HG02610 (cell line): ENCODE measurements at regions not wholly inside any gene's neighbourhood (a gene's known extent, or its start where the extent isn't known, plus 50 kb on each side); places are given as distances from the start of the nearest gene placed in this dataset.

Experiments
- ATAC-seq: cut with Tn5 transposase; IDR thresholded peaks from one replicate; pipeline ENCODE4 v1.9.1; 2021; ENCODE audit warnings: mild to moderate bottlenecking, moderate library complexity; ENCODE audit not compliant: unreplicated experiment

GRCh38 chr12:24561882-24562770 lies 386.8 kb downstream of the BCAT1 start:
- no peak for ATAC-seq

GRCh38 chr12:24561411-24561871 lies 387.5 kb downstream of the BCAT1 start:
- no peak for ATAC-seq

- ATAC-seq = no peak
Observed at GRCh38 chr12:24560831-24561271, 388.1 kb downstream of the BCAT1 start.

GRCh38 chr12:24560192-24560775 lies 388.6 kb downstream of the BCAT1 start:
- no peak for ATAC-seq

DNA sequence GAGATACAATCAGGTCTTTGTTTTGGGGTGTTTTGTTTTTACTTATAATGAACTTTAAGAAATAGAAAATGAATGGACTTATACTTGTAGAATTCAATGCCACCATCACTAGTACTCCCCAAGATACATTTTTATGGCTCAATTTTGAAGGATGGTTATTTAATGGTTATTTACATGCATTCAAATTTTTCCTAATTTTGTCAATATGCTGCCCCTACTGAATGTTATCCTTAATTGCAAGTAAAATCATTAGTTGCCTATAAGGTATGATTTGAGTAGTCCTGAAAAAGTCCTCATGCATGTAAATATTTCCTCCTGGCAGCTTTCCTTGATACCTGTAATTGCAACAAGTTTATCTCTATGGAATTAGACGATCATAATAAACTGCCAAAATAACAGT lies 391.2 kb downstream of the BCAT1 start:
- no peak for ATAC-seq

- ATAC-seq = no peak
Observed at GRCh38 chr12:24555730-24556129, 393.2 kb downstream of the BCAT1 start.

DNA sequence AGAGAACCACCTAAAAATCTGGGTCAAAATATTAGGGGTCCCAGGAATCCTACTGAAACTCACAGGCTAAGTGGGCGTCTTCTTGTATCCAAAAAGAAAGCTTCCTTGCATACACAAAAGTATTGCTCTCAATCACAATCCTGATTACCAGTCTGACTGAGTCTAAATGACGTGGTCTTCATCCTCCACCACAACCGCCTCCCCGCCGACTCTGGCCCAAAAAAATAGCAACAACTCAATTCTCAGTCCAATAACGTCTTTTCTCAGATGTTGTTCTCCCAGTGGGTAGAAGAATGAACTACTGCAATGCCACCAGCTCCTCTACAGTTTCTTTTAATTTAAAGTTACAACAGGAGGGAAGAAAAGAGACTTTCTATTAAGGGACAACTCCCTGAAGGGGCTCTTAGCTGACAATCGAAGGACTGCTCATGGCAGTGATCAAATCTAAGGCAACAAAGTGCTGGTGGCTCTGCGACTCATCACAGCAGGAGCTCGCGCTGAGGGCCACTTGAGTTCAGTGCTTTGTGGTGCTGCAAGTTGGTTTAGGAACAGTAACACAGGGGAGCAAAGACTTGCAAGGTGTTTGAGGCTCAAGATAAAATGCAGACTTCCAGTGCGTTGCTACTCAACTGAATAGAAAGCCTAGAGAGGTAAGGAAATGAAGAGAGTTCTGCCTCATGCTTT lies 394.1 kb downstream of the BCAT1 start:
- no peak for ATAC-seq

- no peak for ATAC-seq
Observed at GRCh38 chr12:24553259-24553658, 395.6 kb downstream of the BCAT1 start.

DNA sequence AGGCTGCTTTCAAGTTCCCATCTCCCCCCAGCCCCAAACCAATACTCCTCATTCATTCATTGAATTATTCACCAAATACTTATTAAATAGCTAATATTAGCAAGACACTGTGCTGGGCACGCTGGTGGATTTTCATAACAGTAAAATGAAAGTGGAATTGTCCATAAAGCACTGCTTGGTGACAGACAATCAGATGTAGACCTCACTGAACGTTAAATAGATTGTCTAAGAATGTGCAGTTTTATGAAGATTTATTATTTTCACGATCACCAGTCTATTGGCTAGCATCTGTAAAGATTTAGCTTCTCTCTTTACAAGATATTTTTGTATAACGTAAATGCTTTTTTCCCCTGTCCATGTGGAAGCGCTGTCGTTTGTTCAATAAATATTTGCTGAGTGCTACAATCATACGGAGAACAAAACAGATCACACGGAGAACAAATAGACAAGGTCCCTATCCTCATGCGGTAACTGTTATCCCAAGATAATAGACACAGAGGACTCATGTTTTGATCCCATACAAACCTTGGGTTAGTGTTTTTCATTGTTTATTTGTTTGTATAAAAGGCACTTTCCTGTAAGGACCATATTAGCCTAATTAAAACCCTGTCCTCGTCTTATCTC lies 397.6 kb downstream of the BCAT1 start:
- no peak for ATAC-seq

DNA sequence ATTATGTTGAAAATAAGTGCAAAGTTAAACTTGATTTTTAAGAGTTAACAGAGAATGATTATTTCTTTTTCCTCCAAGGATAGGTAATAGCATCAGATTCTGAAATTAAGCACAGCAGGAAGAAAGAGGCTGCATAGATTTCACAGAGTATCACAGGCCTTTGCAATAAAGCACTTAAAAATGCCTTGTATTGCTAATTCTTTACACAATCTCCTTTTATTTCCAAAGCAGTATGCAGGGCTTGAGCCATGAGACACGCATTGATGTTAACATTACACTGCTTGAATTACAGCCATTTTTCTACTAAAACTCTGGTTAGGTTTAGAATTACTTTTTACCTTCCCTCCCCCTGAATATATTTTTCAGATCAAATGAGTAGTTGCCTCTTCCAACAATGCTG lies 398.3 kb downstream of the BCAT1 start:
- no peak for ATAC-seq

DNA sequence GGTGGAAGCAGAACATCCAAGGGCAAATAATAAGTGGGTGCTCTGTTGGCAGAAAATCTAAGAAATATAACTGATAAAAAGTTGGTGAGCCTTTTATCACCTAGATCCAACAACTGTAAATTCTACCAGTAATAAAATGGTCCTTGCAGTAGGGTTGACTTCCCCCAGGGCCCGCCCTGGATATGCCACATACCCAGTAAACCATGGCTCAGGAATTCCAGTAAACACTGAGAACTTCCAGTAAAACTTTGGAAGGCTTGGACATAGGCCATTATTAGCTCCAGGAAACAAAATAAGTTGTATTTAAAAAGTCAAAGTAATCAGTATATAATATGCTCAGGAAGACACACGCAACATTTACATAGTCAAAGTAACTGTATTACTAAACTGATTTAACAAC lies 402.2 kb downstream of the BCAT1 start:
- no peak for ATAC-seq

- no peak for ATAC-seq
Observed at GRCh38 chr12:24546084-24546483, 402.8 kb downstream of the BCAT1 start.

- no peak for ATAC-seq
Observed at GRCh38 chr12:24544368-24544767, 404.5 kb downstream of the BCAT1 start.

DNA sequence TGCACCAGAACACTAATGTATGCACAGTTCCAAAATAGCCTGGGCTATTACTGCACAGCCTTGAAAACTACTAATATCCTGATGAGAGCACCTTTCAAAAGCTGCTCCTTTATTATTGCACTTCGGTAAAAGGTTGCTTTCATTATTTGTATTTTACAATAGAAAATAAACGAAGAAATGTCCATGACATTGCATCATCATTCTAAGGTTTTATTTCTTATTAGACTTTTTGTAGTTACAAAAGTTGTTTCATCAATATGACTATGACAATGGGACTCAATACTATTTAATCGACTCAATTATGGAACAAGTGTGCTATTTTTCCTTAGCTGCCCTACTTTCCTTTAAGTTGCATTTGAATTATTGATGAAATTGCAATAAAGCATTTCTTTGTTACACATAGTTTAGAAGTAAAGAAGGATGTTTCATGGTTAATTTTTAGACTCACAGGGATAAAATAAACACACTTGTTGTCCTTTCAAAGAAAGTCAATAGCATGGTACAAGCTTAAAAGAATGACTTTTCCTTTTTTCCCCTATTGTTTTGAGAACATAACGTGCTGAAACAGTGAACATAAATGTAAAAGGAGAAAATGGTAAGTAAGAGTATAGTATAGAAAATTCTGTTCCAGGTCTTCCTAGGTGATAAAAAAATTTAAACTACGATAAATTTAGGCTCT lies 407.6 kb downstream of the BCAT1 start:
- no peak for ATAC-seq

DNA sequence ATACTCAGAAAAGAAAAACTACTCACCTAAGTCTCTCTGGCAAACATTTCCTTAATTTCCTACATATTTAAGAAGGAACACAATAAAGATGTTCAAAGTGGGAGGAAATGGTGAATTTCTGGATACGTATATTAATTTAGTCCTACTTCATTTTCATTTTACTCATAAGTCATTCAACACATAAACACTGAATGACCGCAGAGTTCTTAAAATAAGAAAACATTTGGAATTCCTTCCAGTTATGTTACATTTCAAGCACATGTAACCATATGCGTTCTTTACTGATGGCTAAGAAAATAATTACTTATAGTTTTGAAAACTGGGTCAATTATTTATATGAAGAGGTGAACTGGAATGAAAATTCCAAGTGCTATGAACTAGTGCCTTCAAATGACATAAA lies 409.3 kb downstream of the BCAT1 start:
- ATAC-seq = no peak

DNA sequence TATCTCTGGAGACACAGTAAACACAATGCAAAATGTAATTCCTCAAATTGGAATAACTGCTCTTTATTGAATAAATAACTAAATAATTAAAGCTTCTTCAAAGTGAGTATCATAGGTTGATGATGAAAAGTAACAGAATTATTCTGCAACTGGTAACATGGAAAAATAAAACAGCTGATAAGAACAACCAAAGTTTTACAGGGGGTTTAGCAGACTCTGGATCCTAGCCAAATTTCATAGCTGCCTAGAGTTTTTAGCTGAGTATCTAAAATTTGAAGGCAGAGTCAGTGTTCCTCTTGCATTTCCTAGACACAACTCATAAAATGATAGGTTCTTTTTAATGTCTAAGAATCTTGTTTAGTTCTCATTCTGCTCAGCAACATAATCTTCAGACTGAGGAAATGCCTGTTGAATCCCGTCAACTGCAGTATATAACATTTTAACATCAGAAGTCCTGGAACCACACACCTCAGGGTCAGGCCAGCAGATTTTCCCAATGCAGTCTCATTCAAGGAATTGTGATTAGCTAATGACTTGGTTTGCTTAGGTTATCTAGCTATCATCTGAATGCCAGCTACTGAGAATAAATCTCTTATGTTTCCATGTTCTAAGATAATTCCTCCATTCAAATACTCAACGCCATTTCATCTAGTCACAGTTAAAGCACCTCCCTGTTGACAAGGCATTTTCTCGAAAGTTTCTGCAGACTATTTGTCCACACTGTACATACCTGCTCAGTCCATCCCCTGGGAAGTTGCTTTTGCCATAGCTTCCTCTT lies 411.6 kb downstream of the BCAT1 start:
- ATAC-seq = no peak

DNA sequence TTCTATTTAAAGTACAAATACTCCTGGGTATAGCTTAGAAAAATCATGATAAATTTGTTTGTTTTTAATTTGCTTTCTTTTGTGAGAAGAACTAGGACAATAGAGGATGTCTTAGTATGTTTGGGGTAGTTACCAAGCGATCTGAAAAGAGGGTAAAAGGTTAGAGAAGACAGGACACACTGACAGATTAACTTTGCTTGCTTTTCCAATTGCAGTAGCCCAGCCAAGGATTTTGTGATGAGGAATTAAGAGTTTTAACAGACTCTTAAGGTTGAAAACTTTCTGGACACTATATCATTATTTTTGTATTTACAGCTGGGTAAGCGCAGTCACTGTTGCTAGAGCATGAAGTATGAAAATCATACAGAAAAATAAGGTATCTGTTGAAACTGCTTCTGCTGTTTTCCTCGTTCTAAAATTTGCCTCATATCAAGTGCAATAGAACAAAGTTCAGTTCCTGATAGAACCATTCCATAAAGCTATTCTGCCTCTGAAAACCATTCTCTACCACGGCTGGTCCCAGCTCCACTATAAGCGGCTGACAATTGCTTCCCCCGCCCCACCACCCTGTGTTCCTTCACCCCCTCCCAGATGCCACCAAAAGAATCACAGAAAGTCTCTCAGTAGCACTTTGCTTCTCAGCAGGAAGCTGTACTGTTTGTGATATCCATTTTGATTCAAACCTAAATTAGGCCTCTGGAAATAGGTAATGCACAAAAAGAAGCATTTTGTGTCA lies 413.4 kb downstream of the BCAT1 start:
- ATAC-seq = no peak

DNA sequence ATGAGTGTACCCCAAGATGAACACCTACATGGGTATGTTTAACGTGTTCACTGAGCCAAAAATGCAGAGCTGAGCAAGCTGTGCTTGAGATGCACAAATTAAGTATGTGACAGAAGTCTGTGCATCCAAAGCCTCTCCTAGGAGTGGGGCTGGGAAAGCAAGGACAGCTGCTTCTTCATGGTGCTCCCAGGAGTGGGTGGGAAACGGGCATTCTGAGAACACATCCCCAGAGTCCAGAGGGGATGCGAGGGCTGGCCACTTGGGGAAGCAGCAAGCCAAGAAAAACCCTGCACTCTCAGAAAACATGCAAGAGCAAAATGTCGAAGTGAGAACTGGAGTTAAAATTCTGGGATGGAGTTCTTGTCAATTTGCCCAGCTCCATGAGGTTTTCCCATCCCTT lies 414.3 kb downstream of the BCAT1 start:
- ATAC-seq = no peak

DNA sequence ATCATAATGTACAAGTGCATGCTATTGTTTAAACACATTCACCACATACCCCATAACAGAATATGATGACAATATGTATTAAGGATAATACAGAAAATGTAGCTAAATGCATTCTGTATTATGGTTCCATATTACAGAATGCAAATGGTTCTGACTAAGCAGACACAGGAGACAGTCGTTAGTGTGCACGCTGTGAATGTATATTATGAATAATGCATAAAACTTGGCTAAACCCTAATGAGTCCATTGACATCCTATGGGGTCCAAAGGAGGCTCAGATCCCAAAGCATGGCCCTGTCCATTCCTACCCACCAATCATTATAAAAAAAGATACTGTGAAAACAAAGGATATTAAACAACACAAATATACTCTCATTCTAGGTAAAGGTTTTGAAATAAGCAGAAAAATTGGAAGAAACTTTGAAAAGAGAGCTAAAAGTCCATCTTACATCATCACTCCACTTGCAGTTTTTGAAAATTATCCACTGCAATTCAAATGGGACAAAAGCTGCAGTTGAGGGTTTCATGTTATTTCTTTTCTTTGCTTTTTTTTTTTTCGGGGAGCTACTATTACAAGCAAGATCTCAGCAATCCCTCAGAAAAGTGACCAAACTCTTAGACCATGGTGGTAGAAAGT lies 415.1 kb downstream of the BCAT1 start:
- ATAC-seq = no peak
